GM18502 (cell line): ENCODE measurements at regions not wholly inside any gene's neighbourhood (a gene's known extent, or its start where the extent isn't known, plus 50 kb on each side); places are given as distances from the start of the nearest gene placed in this dataset.
"Not testable (repeated sequence)": the region's sequence is repeated elsewhere in the genome, so short reads cannot be mapped to it uniquely, and the experiment has no call there.

Source experiments
- ATAC-seq: cut with Tn5 transposase; IDR thresholded peaks from one replicate; pipeline ENCODE4 v1.9.1; 2021; ENCODE audit warnings: mild to moderate bottlenecking; ENCODE audit not compliant: unreplicated experiment, poor library complexity

- ATAC-seq, result no peak
These were observed 399.2 kb upstream of the AUTS2 start for GRCh38 chr7:69199041-69199440.

DNA sequence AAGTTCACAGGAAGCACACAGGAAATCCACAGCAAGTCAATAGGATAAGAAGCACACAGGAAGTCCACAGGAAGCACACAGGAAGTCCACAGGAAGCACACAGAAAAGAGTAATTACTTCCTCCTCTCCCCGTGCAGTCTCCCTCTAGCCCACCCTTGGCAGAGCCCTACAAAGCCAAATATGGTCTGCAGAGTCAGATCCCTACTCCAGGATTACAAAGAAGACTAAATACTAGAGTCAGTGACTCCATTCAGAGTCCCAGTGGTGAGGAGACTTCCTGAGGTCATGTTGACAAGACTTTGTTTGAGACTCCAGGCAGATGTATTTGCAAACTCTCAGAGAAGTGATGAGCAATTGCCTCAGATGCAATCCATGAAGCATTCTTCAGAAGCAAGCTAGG, 398.6 kb upstream of the AUTS2 start:
- ATAC-seq, result no peak

DNA sequence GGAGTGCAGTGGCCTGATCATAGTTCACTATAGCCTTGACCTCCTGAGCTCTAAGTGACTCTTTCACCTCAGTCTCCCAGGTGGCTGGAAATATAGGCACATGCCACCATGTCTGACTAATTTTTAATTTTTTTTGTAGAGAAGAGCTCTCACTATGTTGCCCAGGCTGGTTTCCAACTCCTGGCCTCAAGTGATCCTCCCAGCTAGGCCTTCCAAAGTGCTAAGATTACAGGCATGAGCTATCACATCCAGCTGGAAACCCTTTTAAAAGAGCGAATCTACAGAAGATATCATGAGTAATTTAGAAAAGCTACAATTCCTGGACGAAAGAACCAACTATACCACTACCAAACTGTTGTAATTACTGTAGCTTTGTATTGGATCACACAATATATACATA, 394.4 kb upstream of the AUTS2 start:
- ATAC-seq, result no peak

GRCh38 chr7:69204943-69205342, 393.3 kb upstream of the AUTS2 start:
- no peak for ATAC-seq

- no peak for ATAC-seq
These were observed 392.7 kb upstream of the AUTS2 start for GRCh38 chr7:69205581-69205980.

- no peak for ATAC-seq
These were observed 390.0 kb upstream of the AUTS2 start for GRCh38 chr7:69208276-69208675.

GRCh38 chr7:69208848-69209247, 389.4 kb upstream of the AUTS2 start:
- ATAC-seq, result peak; percentile 84

DNA sequence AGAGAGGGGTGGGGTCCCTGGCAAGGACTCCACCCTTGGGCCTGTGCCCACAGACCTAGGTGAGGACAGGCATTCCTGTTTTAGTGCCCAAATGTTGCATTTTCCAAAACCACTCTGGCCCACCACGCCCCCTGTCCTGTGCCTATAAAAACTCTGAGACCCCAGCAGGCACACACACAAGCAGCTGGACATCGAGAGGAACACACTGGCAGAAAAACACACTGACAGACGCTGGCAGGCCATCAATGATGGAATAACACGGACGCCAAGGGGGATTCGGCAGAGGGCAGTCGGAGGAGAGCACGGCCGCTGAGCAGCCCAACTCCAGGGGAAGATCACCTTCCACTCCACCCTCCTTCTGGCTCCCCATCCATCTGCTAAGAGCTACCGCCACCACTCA, 386.9 kb upstream of the AUTS2 start:
- ATAC-seq, result no peak

DNA sequence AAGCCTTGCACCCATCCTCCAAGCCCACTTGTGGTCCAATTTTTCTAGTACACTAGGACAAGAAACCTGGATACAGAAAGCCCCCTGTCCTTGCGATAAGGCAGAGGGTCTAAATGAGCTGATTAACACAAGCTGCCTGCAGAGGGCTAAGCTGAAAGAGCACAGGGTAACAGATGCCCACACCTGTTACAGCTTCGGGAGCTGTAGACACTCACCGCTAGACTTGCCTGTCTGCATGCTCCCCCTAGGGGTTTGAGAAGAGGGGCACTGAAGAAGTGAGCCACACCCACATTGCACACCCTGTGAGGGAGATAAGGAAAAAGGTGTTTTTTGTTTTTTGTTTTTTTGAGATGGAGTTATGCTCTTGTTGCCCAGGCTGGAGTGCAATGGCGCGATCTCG, 386.5 kb upstream of the AUTS2 start:
- ATAC-seq, result no peak

GRCh38 chr7:69213878-69214277, 384.4 kb upstream of the AUTS2 start:
- no peak for ATAC-seq

GRCh38 chr7:69215516-69215915, 382.8 kb upstream of the AUTS2 start:
- ATAC-seq, result not testable (repeated sequence)

DNA sequence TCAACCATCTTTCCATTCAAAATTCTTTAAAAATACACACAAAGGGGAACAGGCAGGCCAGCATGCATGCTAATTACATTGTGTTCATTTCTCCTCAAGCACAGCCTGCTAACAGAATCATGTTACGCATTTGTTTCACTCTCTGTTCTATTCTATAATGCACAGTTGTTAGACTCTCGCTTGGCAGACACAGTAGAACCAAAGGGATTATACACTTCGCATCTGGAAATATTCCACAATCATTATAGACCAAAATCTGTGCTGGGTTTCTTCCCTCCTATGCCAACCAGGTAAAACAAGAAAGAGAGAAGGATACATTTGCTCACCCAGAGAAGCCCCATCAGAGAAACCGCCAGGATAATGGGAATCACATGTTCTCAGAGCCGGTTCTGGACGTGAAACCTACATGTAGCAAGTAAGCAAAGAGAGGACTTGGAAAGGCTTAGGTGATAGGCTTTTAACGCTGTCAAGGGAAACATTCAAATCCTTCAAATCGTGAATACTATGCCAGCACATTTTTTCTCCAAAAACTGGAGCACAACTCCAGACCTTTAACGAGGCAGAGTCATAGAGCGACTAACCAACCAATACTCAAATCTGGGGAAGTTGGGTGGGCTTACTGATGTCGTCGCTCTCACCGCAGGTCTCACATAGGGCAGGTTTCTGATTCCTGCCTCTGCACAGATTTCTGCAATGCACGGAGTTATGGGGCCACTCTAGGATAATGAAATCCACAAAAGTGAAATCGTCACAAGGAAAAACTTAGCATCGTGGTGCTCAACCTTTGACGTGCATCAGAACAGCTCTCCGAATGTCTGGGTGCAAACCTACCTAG, 380.5 kb upstream of the AUTS2 start:
- no peak for ATAC-seq

- no peak for ATAC-seq
These were observed 379.7 kb upstream of the AUTS2 start for GRCh38 chr7:69218576-69218975.

DNA sequence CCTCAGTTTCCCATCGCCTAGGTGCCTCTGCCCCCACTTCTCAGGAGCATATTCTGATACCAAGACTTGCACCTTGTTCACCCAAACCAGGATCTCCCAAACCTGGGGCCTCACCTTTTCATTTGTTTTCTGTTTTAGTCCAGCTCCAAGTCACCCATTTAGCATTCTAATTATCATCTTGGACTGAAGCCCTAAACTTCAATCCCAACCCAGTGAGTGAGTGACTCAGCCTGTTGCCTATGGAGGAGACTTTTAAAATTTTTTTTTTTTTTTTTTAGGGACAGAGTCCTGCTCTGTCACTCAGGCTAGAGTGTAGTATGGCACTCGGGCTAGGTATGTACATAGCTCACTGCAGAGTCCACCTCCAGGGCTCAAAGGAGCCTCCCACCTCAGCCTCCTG, 378.9 kb upstream of the AUTS2 start:
- ATAC-seq, result no peak

GRCh38 chr7:69225259-69225943, 372.9 kb upstream of the AUTS2 start:
- ATAC-seq, result no peak

DNA sequence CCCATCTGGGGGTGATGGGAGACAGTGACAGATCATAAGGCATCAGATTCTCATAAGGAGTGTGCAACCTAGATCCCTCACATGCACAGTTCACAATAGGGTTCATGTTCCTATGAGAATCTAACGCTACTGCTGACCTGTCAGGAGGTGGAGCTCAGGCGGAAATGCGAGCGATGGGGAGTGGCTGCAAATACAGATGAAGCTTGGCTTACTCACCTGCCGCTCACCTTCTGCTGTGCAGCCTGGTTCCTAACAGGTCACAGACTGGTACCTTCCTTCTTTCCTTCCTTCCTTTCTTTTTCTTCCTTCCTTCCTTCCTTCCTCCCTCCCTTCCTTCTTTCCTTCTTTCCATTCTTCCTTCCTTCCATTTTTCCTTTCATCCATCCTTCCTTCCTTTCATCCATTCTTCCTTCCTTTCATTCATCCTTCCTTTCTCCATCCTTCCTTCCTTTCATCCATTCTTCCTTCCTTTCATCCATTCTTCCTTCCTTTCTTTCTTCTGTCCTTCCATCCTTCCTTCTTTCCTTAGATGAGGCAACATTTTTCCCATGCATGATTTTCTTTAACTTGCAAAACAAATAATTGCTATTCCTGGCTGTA, 370.0 kb upstream of the AUTS2 start:
- no peak for ATAC-seq

DNA sequence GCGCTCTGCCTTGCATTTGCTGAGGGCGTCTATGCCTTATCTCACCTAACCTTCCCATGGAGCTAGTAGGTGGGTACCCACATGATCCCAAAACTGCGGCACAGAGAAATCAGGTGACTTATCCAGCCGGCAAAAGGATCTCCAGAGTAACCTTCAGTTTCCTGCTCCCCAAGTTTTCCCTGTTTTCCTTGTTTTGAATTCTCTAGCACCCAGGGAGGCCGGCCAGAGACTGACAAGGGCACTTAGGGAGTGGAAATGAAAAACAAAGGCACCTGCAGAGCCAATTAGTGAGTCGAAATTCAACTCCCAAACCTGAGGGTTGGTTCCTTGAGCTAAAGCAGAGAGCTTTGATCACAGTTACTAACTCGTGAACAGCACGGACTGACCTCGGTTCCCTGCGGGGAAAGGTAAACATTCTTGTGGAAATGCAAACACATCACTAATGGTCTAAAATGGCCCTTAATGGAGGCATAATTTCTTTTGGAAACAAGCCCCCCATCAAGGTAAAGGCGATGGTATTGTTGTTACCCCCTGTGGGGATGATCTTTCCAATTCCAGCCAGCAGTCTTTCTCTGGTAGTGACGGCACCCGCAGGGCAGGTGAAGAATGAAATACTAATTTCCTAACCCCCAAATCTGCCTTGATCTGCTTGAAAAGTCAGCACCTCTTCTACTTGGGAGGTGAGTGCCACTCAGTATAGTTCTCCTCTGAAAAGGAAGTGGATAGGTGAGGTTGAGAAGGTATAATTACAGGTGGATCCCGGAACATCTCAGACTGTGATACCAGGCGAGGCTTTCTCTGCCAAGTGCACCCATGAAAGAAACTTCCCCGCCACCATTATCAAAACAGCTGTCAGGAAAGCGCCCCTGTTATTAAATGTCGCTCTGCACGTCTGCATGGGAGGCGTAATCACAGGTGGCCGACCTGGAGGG, 365.6 kb upstream of the AUTS2 start:
- no peak for ATAC-seq

- ATAC-seq, result no peak
These were observed 360.7 kb upstream of the AUTS2 start for GRCh38 chr7:69237541-69237940.

- ATAC-seq, result no peak
These were observed 355.3 kb upstream of the AUTS2 start for GRCh38 chr7:69243016-69243415.

GRCh38 chr7:69244701-69245100, 353.6 kb upstream of the AUTS2 start:
- no peak for ATAC-seq
